ENCODE measurements at regions not wholly inside any gene's neighbourhood (a gene's known extent, or its start where the extent isn't known, plus 50 kb on each side); places are given as distances from the start of the nearest gene placed in this dataset.

- no peaks in the 10 kb centered on the region for H3K36me3 Mint-ChIP-seq (ENCODE audit: low read depth)
- H3K9me3 Mint-ChIP-seq = peaks cover 12% of the 10 kb centered on the region
- no peak overlapping the region for H3K27ac Mint-ChIP-seq
Measured at GRCh38 chr18:77807650-77808049, 558.0 kb downstream of the GALR1 start.

GRCh38 chr18:77811503-77811902 lies 561.9 kb downstream of the GALR1 start:
- Mint-ChIP-seq H3K36me3 (ENCODE audit: low read depth) (no peaks in the 10 kb centered on the region), H3K27me3 (peaks cover 20% of the 10 kb centered on the region), H3K9me3 (peaks cover 12% of the 10 kb centered on the region), H3K27ac (no peak overlapping the region), H3K4me3 (no peak overlapping the region), H3K4me1 (no peaks in the 10 kb centered on the region)
- ATAC-seq (replicated peaks) = no peak

More at GRCh38 chr18:77807650-77808049, 558.0 kb downstream of the GALR1 start:
- Mint-ChIP-seq H3K4me1 (no peaks in the 10 kb centered on the region), H3K27me3 (peaks cover 23% of the 10 kb centered on the region), H3K4me3 (no peak overlapping the region)
- no peak for ATAC-seq (replicated peaks)

GRCh38 chr18:77815666-77816338 lies 566.2 kb downstream of the GALR1 start:
- no peak overlapping the region for H3K4me3 Mint-ChIP-seq
- H3K27ac Mint-ChIP-seq = no peak overlapping the region
- no peaks in the 10 kb centered on the region for H3K36me3 Mint-ChIP-seq (ENCODE audit: low read depth)
- H3K27me3 Mint-ChIP-seq = peaks cover 20% of the 10 kb centered on the region
- H3K9me3 Mint-ChIP-seq = peaks cover 5% of the 10 kb centered on the region
- no peak for ATAC-seq (replicated peaks)
- H3K4me1 Mint-ChIP-seq = no peaks in the 10 kb centered on the region

- H3K4me3 Mint-ChIP-seq = no peak overlapping the region
- ATAC-seq (replicated peaks) = no peak
- H3K27me3 Mint-ChIP-seq = peaks cover 11% of the 10 kb centered on the region
- H3K4me1 Mint-ChIP-seq = no peaks in the 10 kb centered on the region
- no peaks in the 10 kb centered on the region for H3K36me3 Mint-ChIP-seq (ENCODE audit: low read depth)
- H3K27ac Mint-ChIP-seq = no peak overlapping the region
- no peaks in the 10 kb centered on the region for H3K9me3 Mint-ChIP-seq
Measured at GRCh38 chr18:77818328-77818727, 568.7 kb downstream of the GALR1 start.

GRCh38 chr18:77820472-77820871 lies 570.8 kb downstream of the GALR1 start:
- Mint-ChIP-seq H3K9me3 (no peaks in the 10 kb centered on the region), H3K4me3 (no peak overlapping the region), H3K27ac (no peak overlapping the region), H3K36me3 (ENCODE audit: low read depth) (no peaks in the 10 kb centered on the region), H3K4me1 (no peaks in the 10 kb centered on the region), H3K27me3 (peaks cover 11% of the 10 kb centered on the region)
- no peak for ATAC-seq (replicated peaks)

- no peaks in the 10 kb centered on the region for H3K36me3 Mint-ChIP-seq (ENCODE audit: low read depth)
- peaks cover 11% of the 10 kb centered on the region for H3K27me3 Mint-ChIP-seq
- H3K4me3 Mint-ChIP-seq = no peak overlapping the region
- no peak for ATAC-seq (replicated peaks)
- no peaks in the 10 kb centered on the region for H3K4me1 Mint-ChIP-seq
- no peak overlapping the region for H3K27ac Mint-ChIP-seq
- no peaks in the 10 kb centered on the region for H3K9me3 Mint-ChIP-seq
Measured at GRCh38 chr18:77821892-77822291, 572.2 kb downstream of the GALR1 start.

GRCh38 chr18:77822632-77823031 lies 573.0 kb downstream of the GALR1 start:
- no peak overlapping the region for H3K27ac Mint-ChIP-seq
- H3K36me3 Mint-ChIP-seq (ENCODE audit: low read depth) = no peaks in the 10 kb centered on the region
- no peaks in the 10 kb centered on the region for H3K9me3 Mint-ChIP-seq
- H3K4me3 Mint-ChIP-seq = no peak overlapping the region
- ATAC-seq (replicated peaks) = no peak
- no peaks in the 10 kb centered on the region for H3K4me1 Mint-ChIP-seq
- H3K27me3 Mint-ChIP-seq = peaks cover 11% of the 10 kb centered on the region

GRCh38 chr18:77833807-77834206 lies 584.2 kb downstream of the GALR1 start:
- Mint-ChIP-seq H3K36me3 (ENCODE audit: low read depth) (no peaks in the 10 kb centered on the region), H3K27me3 (no peaks in the 10 kb centered on the region), H3K9me3 (no peaks in the 10 kb centered on the region), H3K4me3 (no peak overlapping the region), H3K4me1 (no peaks in the 10 kb centered on the region), H3K27ac (no peak overlapping the region)
- no peak for ATAC-seq (replicated peaks)

GRCh38 chr18:77851802-77852201 lies 602.2 kb downstream of the GALR1 start:
- no peak overlapping the region for H3K4me3 Mint-ChIP-seq
- no peaks in the 10 kb centered on the region for H3K36me3 Mint-ChIP-seq (ENCODE audit: low read depth)
- no peaks in the 10 kb centered on the region for H3K4me1 Mint-ChIP-seq
- H3K27me3 Mint-ChIP-seq = peaks cover 11% of the 10 kb centered on the region
- H3K9me3 Mint-ChIP-seq = no peaks in the 10 kb centered on the region
- ATAC-seq (replicated peaks) = no peak
- H3K27ac Mint-ChIP-seq = no peak overlapping the region

GRCh38 chr18:77853859-77854258 lies 604.2 kb downstream of the GALR1 start:
- Mint-ChIP-seq H3K36me3 (ENCODE audit: low read depth) (no peaks in the 10 kb centered on the region), H3K9me3 (no peaks in the 10 kb centered on the region), H3K4me1 (no peaks in the 10 kb centered on the region), H3K27me3 (peaks cover 8% of the 10 kb centered on the region), H3K4me3 (no peak overlapping the region), H3K27ac (no peak overlapping the region)
- no peak for ATAC-seq (replicated peaks)

- peaks cover 5% of the 10 kb centered on the region for H3K27me3 Mint-ChIP-seq
- no peak overlapping the region for H3K27ac Mint-ChIP-seq
- no peak for ATAC-seq (replicated peaks)
- H3K4me3 Mint-ChIP-seq = no peak overlapping the region
- H3K4me1 Mint-ChIP-seq = no peaks in the 10 kb centered on the region
- H3K9me3 Mint-ChIP-seq = no peaks in the 10 kb centered on the region
- no peaks in the 10 kb centered on the region for H3K36me3 Mint-ChIP-seq (ENCODE audit: low read depth)
Measured at GRCh38 chr18:77857678-77858655, 608.3 kb downstream of the GALR1 start.

GRCh38 chr18:77859634-77860033 lies 610.0 kb downstream of the GALR1 start:
- Mint-ChIP-seq H3K9me3 (no peaks in the 10 kb centered on the region), H3K27ac (no peak overlapping the region), H3K36me3 (ENCODE audit: low read depth) (no peaks in the 10 kb centered on the region), H3K4me1 (no peaks in the 10 kb centered on the region), H3K27me3 (no peaks in the 10 kb centered on the region), H3K4me3 (no peak overlapping the region)
- no peak for ATAC-seq (replicated peaks)

- Mint-ChIP-seq H3K27me3 (no peaks in the 10 kb centered on the region), H3K27ac (no peak overlapping the region)
- ATAC-seq (replicated peaks) = no peak
Measured at GRCh38 chr18:77862066-77862757, 612.6 kb downstream of the GALR1 start.

GRCh38 chr18:77865853-77866252 lies 616.2 kb downstream of the GALR1 start:
- Mint-ChIP-seq H3K4me1 (no peaks in the 10 kb centered on the region), H3K36me3 (ENCODE audit: low read depth) (no peaks in the 10 kb centered on the region), H3K27ac (no peak overlapping the region), H3K4me3 (no peak overlapping the region), H3K9me3 (no peaks in the 10 kb centered on the region), H3K27me3 (peaks cover 10% of the 10 kb centered on the region)
- no peak for ATAC-seq (replicated peaks)

More at GRCh38 chr18:77862066-77862757, 612.6 kb downstream of the GALR1 start:
- Mint-ChIP-seq H3K36me3 (ENCODE audit: low read depth) (no peaks in the 10 kb centered on the region), H3K4me3 (no peak overlapping the region), H3K4me1 (no peaks in the 10 kb centered on the region), H3K9me3 (no peaks in the 10 kb centered on the region)

All from activated T-helper 17 cell treated with anti-CD3 and anti-CD28 coated beads, Interleukin-2, amount 50 U/mL, for 72 hours (primary cell).